H1 (cell line): ENCODE measurements at regions not wholly inside any gene's neighbourhood (a gene's known extent, or its start where the extent isn't known, plus 50 kb on each side); places are given as distances from the start of the nearest gene placed in this dataset.

Source experiments
- CTCF ChIA-PET: fragments of 300-600 bp; sonication (Branson Sonifier 250); formaldehyde crosslinking; loops from one replicate; lab custom pipeline; 2021; ENCODE audit not compliant: partially characterized antibody; lab: Charles Lee
- POLR2A ChIA-PET: fragments of 300-600 bp; sonication (Branson Sonifier 250); formaldehyde crosslinking; loops from one replicate; lab custom pipeline; 2021; ENCODE audit warnings: inconsistent platforms; ENCODE audit not compliant: partially characterized antibody; lab: Charles Lee
- DNase-seq, 2 experiments: peaks; one replicate each; pipeline versions ENCODE4 v3.0.0 to v3.0.0-alpha.2; 2010 to 2022; ENCODE audit warnings: low spot score in 2 of 2, low read depth in 1 of 2, mixed read lengths in 1 of 2
- FAIRE-seq: peaks from 2 replicates; lab custom pipeline; 2011; peaks lifted over from hg19 to GRCh38; lab: Jason Lieb, UNC
- H2AFZ ChIP-seq: 2 replicates; pipeline ENCODE4 v1.8.1; 2012; ENCODE audit warnings: low read length, inconsistent platforms
- H2AK5ac ChIP-seq: 2 replicates; pipeline ENCODE4 v1.6.1; 2013; ENCODE audit warnings: low read depth, low read length
- H2BK120ac ChIP-seq: replicated peaks from 2 replicates; pipeline ENCODE3; 2013; ENCODE audit warnings: low read depth, low read length, inconsistent platforms
- H2BK12ac ChIP-seq: 2 replicates; pipeline ENCODE4 v1.6.1; 2013; ENCODE audit warnings: low read depth, low read length
- H2BK15ac ChIP-seq: 2 replicates; pipeline ENCODE4 v1.6.1; 2013; ENCODE audit warnings: low read length
- H2BK20ac ChIP-seq: 2 replicates; pipeline ENCODE4 v1.6.1; 2013; ENCODE audit warnings: low read length
- H2BK5ac ChIP-seq: 2 replicates; pipeline ENCODE4 v1.6.1; 2013; ENCODE audit warnings: low read depth, low read length
- H3K14ac ChIP-seq: 2 replicates; pipeline ENCODE4 v1.6.1; 2013; ENCODE audit warnings: inconsistent platforms; ENCODE audit not compliant: insufficient read length
- H3K18ac ChIP-seq: 2 replicates; pipeline ENCODE4 v1.6.1; 2013; ENCODE audit warnings: low read length; ENCODE audit errors: extremely low read depth
- H3K23ac ChIP-seq: 2 replicates; pipeline ENCODE4 v1.6.1; 2013; ENCODE audit warnings: inconsistent platforms; ENCODE audit not compliant: insufficient read length
- H3K23me2 ChIP-seq: 2 replicates; pipeline ENCODE4 v1.6.1; 2013; ENCODE audit warnings: low read depth, low read length
- H3K27ac ChIP-seq: 2 replicates; pipeline ENCODE4 v1.6.1; 2011; ENCODE audit warnings: low read depth, low read length, inconsistent platforms
- H3K27me3 ChIP-seq, 4 experiments: replicated peaks in 1 of 4; 1 replicate in 1 of 4; 2 replicates in 3 of 4; pipeline versions ENCODE4 v1.6.1 to v1.8.1; 2011 to 2013; ENCODE audit warnings: low read length in 3 of 4, mild to moderate bottlenecking in 3 of 4, inconsistent platforms in 2 of 4, mixed read lengths in 2 of 4, moderate library complexity in 1 of 4; ENCODE audit not compliant: control insufficient read depth in 3 of 4, insufficient read depth in 3 of 4; ENCODE audit errors: extremely low read depth in 1 of 4
- H3K36me3 ChIP-seq, 4 experiments: 2 replicates each; pipeline versions ENCODE4 v1.6.1 to v1.8.1; 2011 to 2013; ENCODE audit warnings: mild to moderate bottlenecking in 4 of 4, low read length in 3 of 4, moderate library complexity in 2 of 4, control low read depth in 1 of 4, inconsistent platforms in 1 of 4; ENCODE audit not compliant: insufficient read depth in 4 of 4, control insufficient read depth in 2 of 4
- H3K4ac ChIP-seq: replicated peaks from 2 replicates; pipeline ENCODE3; 2013; ENCODE audit warnings: low read length, low read depth, mixed read lengths, inconsistent platforms; ENCODE audit not compliant: insufficient read length
- H3K4me1 ChIP-seq, 4 experiments: replicated peaks in 1 of 4; 1 replicate in 1 of 4; 2 replicates in 3 of 4; pipeline versions ENCODE4 v1.6.1 to v1.8.1; 2011 to 2013; ENCODE audit warnings: low read length in 3 of 4, inconsistent platforms in 2 of 4, mixed read lengths in 1 of 4; ENCODE audit not compliant: insufficient read depth in 4 of 4, control insufficient read depth in 3 of 4
- H3K4me2 ChIP-seq, 2 experiments: 2 replicates each; pipeline versions ENCODE4 v1.6.1 to v1.8.1; 2011 to 2013; ENCODE audit warnings: low read depth in 2 of 2, low read length in 2 of 2, control low read depth in 1 of 2, inconsistent platforms in 1 of 2, mild to moderate bottlenecking in 1 of 2; ENCODE audit not compliant: insufficient read depth in 1 of 2
- H3K4me3 ChIP-seq, 4 experiments: fragments of 200-600, 300-600 bp in 1 of 4; sonication (generic), shearing (Covaris generic), sonication (Bioruptor Twin) in 1 of 4; 2 replicates each; pipeline versions ENCODE4 v1.5.1 to v1.8.1; 2011 to 2016; ENCODE audit warnings: low read length in 4 of 4, low read depth in 3 of 4, control low read depth in 2 of 4, inconsistent platforms in 2 of 4, mild to moderate bottlenecking in 2 of 4, mixed read lengths in 1 of 4, moderate library complexity in 1 of 4; ENCODE audit not compliant: insufficient read depth in 2 of 4; ENCODE audit errors: extremely low read depth in 1 of 4
- H3K56ac ChIP-seq: replicated peaks from 2 replicates; pipeline ENCODE3; 2013; ENCODE audit warnings: low read depth, mild to moderate bottlenecking, mixed read lengths, low read length, inconsistent platforms; ENCODE audit not compliant: insufficient read length
- H3K79me1 ChIP-seq: 2 replicates; pipeline ENCODE4 v1.6.1; 2013; ENCODE audit warnings: low read depth, low read length, control low read depth
- H3K79me2 ChIP-seq, 2 experiments: 2 replicates each; pipeline versions ENCODE4 v1.6.1 to v1.8.1; 2012 to 2013; ENCODE audit warnings: low read length in 2 of 2, mild to moderate bottlenecking in 2 of 2, inconsistent platforms in 1 of 2; ENCODE audit not compliant: insufficient read depth in 2 of 2, control insufficient read depth in 1 of 2
- H3K9ac ChIP-seq, 4 experiments: replicated peaks in 1 of 4; 1 replicate in 1 of 4; 2 replicates in 3 of 4; pipeline versions ENCODE4 v1.6.1 to v1.8.1; 2011 to 2013; ENCODE audit warnings: low read depth in 3 of 4, low read length in 3 of 4, control low read depth in 2 of 4, mild to moderate bottlenecking in 2 of 4, moderate library complexity in 2 of 4, inconsistent platforms in 1 of 4; ENCODE audit errors: extremely low read depth in 1 of 4
- H3K9me3 ChIP-seq, 2 experiments: 2 replicates each; pipeline versions ENCODE4 v1.6.1 to v1.8.1; 2012 to 2013; ENCODE audit warnings: mild to moderate bottlenecking in 2 of 2, moderate library complexity in 2 of 2, control low read depth in 1 of 2, inconsistent platforms in 1 of 2, low read depth in 1 of 2, low read length in 1 of 2, mixed read lengths in 1 of 2; ENCODE audit not compliant: insufficient read depth in 2 of 2
- H4K20me1 ChIP-seq, 2 experiments: replicated peaks in 1 of 2; 2 replicates each; pipeline versions ENCODE3 to v1.8.1; 2011 to 2013; ENCODE audit warnings: inconsistent platforms in 2 of 2, low read length in 2 of 2, mild to moderate bottlenecking in 1 of 2; ENCODE audit not compliant: insufficient read depth in 2 of 2, control insufficient read depth in 1 of 2
- H4K5ac ChIP-seq: 2 replicates; pipeline ENCODE4 v1.6.1; 2013; ENCODE audit warnings: low read length, low read depth, mixed read lengths, inconsistent platforms; ENCODE audit not compliant: insufficient read length
- H4K8ac ChIP-seq: 2 replicates; pipeline ENCODE4 v1.8.0; 2013; ENCODE audit warnings: mild to moderate bottlenecking, moderate library complexity, low read length, inconsistent platforms; ENCODE audit not compliant: insufficient read depth; ENCODE audit errors: extremely low read depth
- H4K91ac ChIP-seq: replicated peaks from 2 replicates; pipeline ENCODE3; 2013; ENCODE audit warnings: low read length, mixed read lengths, inconsistent platforms; ENCODE audit not compliant: insufficient read length
- BCL11A ChIP-seq, 2 experiments: IDR thresholded peaks; one replicate each; pipeline ENCODE4 v1.6.1; 2011; ENCODE audit warnings: low read depth in 2 of 2, low read length in 2 of 2, mild to moderate bottlenecking in 2 of 2
- BRCA1 ChIP-seq: IDR thresholded peaks from 2 replicates; pipeline ENCODE4 v1.6.1; 2012; ENCODE audit warnings: low read depth, low read length, improper control_type of control experiment
- CTCF ChIP-seq, 3 experiments: IDR thresholded peaks; 1 replicate in 2 of 3; 2 replicates in 1 of 3; pipeline versions ENCODE4 v1.5.1 to v1.6.1; 2011; ENCODE audit warnings: low read length in 3 of 3, mild to moderate bottlenecking in 3 of 3, inconsistent platforms in 2 of 3, low read depth in 1 of 3, moderate library complexity in 1 of 3; ENCODE audit not compliant: insufficient read depth in 1 of 3; ENCODE audit errors: control extremely low read depth in 1 of 3
- HDAC2 ChIP-seq, 2 experiments: fragments of 300-600 bp in 1 of 2; sonication (generic) in 1 of 2; IDR thresholded peaks; 2 replicates each; pipeline ENCODE4 v1.6.1; 2011 to 2012; ENCODE audit warnings: low read depth in 2 of 2, low read length in 2 of 2, mild to moderate bottlenecking in 2 of 2, moderate library complexity in 2 of 2, borderline replicate concordance in 1 of 2, inconsistent platforms in 1 of 2
- HDAC6 ChIP-seq: IDR thresholded peaks from one replicate; pipeline ENCODE4 v1.7.1; 2012; ENCODE audit warnings: low read depth, mild to moderate bottlenecking, inconsistent platforms, low read length, moderate library complexity
- JUND ChIP-seq: IDR thresholded peaks from 2 replicates; pipeline ENCODE4 v1.6.1; 2011; ENCODE audit warnings: mild to moderate bottlenecking, improper control_type of control experiment, low read length
- RXRA ChIP-seq: IDR thresholded peaks from 2 replicates; pipeline ENCODE4 v1.6.1; 2011; ENCODE audit warnings: low read depth, mild to moderate bottlenecking, low read length, moderate library complexity; ENCODE audit not compliant: insufficient read depth
- SIX5 ChIP-seq: IDR thresholded peaks from 2 replicates; pipeline ENCODE4 v1.6.1; 2011; ENCODE audit warnings: mild to moderate bottlenecking, low read depth, low read length
- SP4 ChIP-seq: IDR thresholded peaks from 2 replicates; pipeline ENCODE4 v1.6.1; 2012; ENCODE audit warnings: low read length, inconsistent platforms
- TAF1 ChIP-seq: IDR thresholded peaks from 2 replicates; pipeline ENCODE4 v1.6.1; 2011; ENCODE audit warnings: mild to moderate bottlenecking, low read depth, low read length
- YY1 ChIP-seq: IDR thresholded peaks from 2 replicates; pipeline ENCODE4 v1.6.1; 2011; ENCODE audit warnings: low read depth, mild to moderate bottlenecking, low read length
- TF ChIP-seq, protein P1 (sequence below): IDR thresholded peaks from 2 replicates; pipeline ENCODE4 v1.6.1; 2012; ENCODE audit warnings: low read length, inconsistent platforms

DNA sequence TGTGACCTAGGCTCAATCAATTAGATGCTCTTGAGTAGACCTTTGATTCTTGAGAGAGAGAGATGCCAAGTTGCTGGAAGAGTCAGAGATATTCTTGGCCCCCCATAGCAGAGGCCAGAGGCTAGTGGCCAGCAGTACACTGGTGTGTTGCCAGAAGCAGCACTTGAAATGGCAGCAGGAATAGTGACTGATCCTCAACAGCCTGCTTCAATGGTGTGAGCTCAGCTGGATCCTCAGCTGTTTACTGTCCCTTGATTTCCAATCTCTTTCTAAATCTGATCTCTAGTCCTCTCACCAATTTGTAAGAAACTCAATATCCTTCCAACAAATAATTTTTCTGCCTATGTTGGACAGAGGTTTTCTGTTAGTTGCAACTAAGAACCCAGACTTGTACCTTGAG, 170.3 kb upstream of the CCDC54 start:
- Histone ChIP-seq H3K56ac (no peak overlapping the region), H3K4me3 (no peak overlapping the region), H3K36me3 (no peaks in the 10 kb centered on the region), H3K9me3 (no peaks in the 10 kb centered on the region), H4K8ac (no peak overlapping the region), H2BK12ac (no peak overlapping the region), H3K4me1 (no peaks in the 10 kb centered on the region), H3K9ac (no peak overlapping the region), H4K91ac (no peak overlapping the region), H3K14ac (no peak overlapping the region), H3K4ac (no peak overlapping the region), H3K23ac (no peak overlapping the region), H4K5ac (no peak overlapping the region), H3K79me1 (no peaks in the 10 kb centered on the region), H3K79me2 (no peaks in the 10 kb centered on the region), H3K27ac (no peak overlapping the region), H2BK120ac (no peak overlapping the region), H3K23me2 (no peaks in the 10 kb centered on the region), H3K18ac (no peak overlapping the region), H2BK15ac (no peak overlapping the region), H3K27me3 (no peaks in the 10 kb centered on the region), H2AFZ (no peak overlapping the region), H2BK20ac (no peak overlapping the region), H2BK5ac (no peak overlapping the region), H2AK5ac (no peak overlapping the region), H4K20me1 (no peaks in the 10 kb centered on the region), H3K4me2 (no peak overlapping the region)
- POLR2A ChIA-PET, result no interaction called here
- CTCF ChIA-PET, result interaction anchor here (0.7 to 2.5 kb wide), 10 partner anchors 9 to 388 kb away, joined by 3 to 8 read pairs (median 5); no protein-coding TSS in a partner anchor
- DNase-seq (no peak), FAIRE-seq (no peak)
- TF ChIP-seq RXRA, result no peak
- TF ChIP-seq BCL11A (IDR thresholded peaks at IDR 0.05; ENCODE audit: low read depth in 2 of 2, low read length in 2 of 2), result no peak
- no peak for TF ChIP-seq CTCF (IDR thresholded peaks at IDR 0.05; ENCODE audit: control extremely low read depth in 1 of 3, insufficient read depth in 1 of 3, low read depth in 1 of 3, low read length in 3 of 3)
- TF ChIP-seq YY1, result no peak
- no peak for TF ChIP-seq SP4
- TF ChIP-seq SIX5, result no peak
- no peak for TF ChIP-seq HDAC6
- no peak for TF ChIP-seq BRCA1
- TF ChIP-seq JUND, result no peak
- TF ChIP-seq, protein P1, sequence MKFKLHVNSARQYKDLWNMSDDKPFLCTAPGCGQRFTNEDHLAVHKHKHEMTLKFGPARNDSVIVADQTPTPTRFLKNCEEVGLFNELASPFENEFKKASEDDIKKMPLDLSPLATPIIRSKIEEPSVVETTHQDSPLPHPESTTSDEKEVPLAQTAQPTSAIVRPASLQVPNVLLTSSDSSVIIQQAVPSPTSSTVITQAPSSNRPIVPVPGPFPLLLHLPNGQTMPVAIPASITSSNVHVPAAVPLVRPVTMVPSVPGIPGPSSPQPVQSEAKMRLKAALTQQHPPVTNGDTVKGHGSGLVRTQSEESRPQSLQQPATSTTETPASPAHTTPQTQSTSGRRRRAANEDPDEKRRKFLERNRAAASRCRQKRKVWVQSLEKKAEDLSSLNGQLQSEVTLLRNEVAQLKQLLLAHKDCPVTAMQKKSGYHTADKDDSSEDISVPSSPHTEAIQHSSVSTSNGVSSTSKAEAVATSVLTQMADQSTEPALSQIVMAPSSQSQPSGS, result no peak
- no peak for TF ChIP-seq TAF1
- no peak for TF ChIP-seq HDAC2 (IDR thresholded peaks at IDR 0.05; ENCODE audit: borderline replicate concordance in 1 of 2, low read depth in 2 of 2, low read length in 2 of 2)
